ENCODE measurements at regions not wholly inside any gene's neighbourhood (a gene's known extent, or its start where the extent isn't known, plus 50 kb on each side); places are given as distances from the start of the nearest gene placed in this dataset.

DNA sequence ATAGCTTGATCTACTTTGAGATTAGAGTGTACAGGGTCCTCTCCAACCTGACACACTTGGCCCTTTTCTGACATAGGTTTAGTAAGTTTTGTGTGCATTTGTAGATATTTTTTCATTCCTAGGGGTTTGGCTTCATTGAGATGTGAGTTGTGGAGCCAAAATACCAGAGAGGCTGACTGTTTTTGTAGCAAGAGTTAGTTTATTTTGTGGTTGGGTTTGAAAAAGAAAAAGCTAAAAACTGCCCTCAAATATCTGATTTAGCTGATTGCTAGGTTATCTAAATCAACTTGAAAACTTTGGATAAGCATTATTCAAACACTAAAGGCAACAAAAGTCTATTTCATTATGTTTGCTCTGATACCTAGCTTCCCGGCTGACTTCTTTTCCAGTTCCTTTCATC is 164.7 kb upstream of the CENPW start:
- Histone ChIP-seq H3K4me2 (ENCODE audit: low read length) (no peak overlapping the region), H3K4me3 (ENCODE audit: low read depth, low read length, poor library complexity, severe bottlenecking) (no peak overlapping the region), H3K9me2 (ENCODE audit: low read depth, low read length) (no peaks in the 10 kb centered on the region), H3K79me2 (ENCODE audit: insufficient read depth, low read length) (no peaks in the 10 kb centered on the region), H4K20me1 (ENCODE audit: insufficient read depth, low read length) (no peaks in the 10 kb centered on the region), H3K4me1 (ENCODE audit: insufficient read depth, low read length, severe bottlenecking) (no peaks in the 10 kb centered on the region), H2AFZ (ENCODE audit: low read length) (no peak overlapping the region), H3K27me3 (ENCODE audit: insufficient read depth, low read length) (no peaks in the 10 kb centered on the region), H3K27ac (ENCODE audit: low read depth, low read length, poor library complexity, severe bottlenecking) (no peak overlapping the region), H3F3A (ENCODE audit: insufficient read depth, low read length) (no peaks in the 10 kb centered on the region), H3K9ac (ENCODE audit: low read length) (no peak overlapping the region), H3K36me3 (ENCODE audit: insufficient read depth, low read length) (no peaks in the 10 kb centered on the region), H3K9me3 (ENCODE audit: low read length) (no peaks in the 10 kb centered on the region)
- TF ChIP-seq, protein P1, sequence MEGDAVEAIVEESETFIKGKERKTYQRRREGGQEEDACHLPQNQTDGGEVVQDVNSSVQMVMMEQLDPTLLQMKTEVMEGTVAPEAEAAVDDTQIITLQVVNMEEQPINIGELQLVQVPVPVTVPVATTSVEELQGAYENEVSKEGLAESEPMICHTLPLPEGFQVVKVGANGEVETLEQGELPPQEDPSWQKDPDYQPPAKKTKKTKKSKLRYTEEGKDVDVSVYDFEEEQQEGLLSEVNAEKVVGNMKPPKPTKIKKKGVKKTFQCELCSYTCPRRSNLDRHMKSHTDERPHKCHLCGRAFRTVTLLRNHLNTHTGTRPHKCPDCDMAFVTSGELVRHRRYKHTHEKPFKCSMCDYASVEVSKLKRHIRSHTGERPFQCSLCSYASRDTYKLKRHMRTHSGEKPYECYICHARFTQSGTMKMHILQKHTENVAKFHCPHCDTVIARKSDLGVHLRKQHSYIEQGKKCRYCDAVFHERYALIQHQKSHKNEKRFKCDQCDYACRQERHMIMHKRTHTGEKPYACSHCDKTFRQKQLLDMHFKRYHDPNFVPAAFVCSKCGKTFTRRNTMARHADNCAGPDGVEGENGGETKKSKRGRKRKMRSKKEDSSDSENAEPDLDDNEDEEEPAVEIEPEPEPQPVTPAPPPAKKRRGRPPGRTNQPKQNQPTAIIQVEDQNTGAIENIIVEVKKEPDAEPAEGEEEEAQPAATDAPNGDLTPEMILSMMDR (IDR thresholded peaks at IDR 0.05; ENCODE audit: low read length): no peak
- TF ChIP-seq EZH2 (IDR thresholded peaks at IDR 0.05; ENCODE audit: borderline replicate concordance, low read length): no peak

DNA sequence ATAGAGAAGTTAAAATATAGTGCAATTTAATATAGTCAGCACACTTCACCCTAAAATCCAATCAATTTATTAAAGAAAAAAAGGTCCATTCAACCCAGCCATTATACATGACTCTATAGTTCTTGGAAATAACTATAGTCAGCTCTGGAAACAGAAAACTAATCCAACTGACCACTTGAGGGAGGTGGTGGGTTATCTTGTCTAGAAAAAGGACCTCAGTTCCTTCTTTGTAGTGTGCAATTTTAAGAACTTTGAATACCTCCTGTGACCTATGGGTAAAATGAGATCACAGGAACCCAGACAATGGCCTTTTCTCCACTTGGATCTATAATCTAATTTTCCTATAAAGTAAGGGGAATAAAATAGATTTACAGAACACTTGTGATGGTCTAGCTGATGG is 163.6 kb upstream of the CENPW start:
- Histone ChIP-seq H3K9me3 (ENCODE audit: low read length) (no peaks in the 10 kb centered on the region), H3K4me2 (ENCODE audit: low read length) (no peak overlapping the region), H3F3A (ENCODE audit: insufficient read depth, low read length) (no peaks in the 10 kb centered on the region), H3K27me3 (ENCODE audit: insufficient read depth, low read length) (no peaks in the 10 kb centered on the region), H3K4me1 (ENCODE audit: insufficient read depth, low read length, severe bottlenecking) (no peaks in the 10 kb centered on the region), H4K20me1 (ENCODE audit: insufficient read depth, low read length) (no peaks in the 10 kb centered on the region), H3K36me3 (ENCODE audit: insufficient read depth, low read length) (no peaks in the 10 kb centered on the region), H2AFZ (ENCODE audit: low read length) (no peak overlapping the region), H3K27ac (ENCODE audit: low read depth, low read length, poor library complexity, severe bottlenecking) (no peak overlapping the region), H3K4me3 (ENCODE audit: low read depth, low read length, poor library complexity, severe bottlenecking) (no peak overlapping the region), H3K79me2 (ENCODE audit: insufficient read depth, low read length) (no peaks in the 10 kb centered on the region), H3K9me2 (ENCODE audit: low read depth, low read length) (no peaks in the 10 kb centered on the region), H3K9ac (ENCODE audit: low read length) (no peak overlapping the region)
- no peak for TF ChIP-seq EZH2 (IDR thresholded peaks at IDR 0.05; ENCODE audit: borderline replicate concordance, low read length)
- TF ChIP-seq, protein P1 (IDR thresholded peaks at IDR 0.05; ENCODE audit: low read length): peak; percentile 33; the same call in 1 of the 2 replicates

DNA sequence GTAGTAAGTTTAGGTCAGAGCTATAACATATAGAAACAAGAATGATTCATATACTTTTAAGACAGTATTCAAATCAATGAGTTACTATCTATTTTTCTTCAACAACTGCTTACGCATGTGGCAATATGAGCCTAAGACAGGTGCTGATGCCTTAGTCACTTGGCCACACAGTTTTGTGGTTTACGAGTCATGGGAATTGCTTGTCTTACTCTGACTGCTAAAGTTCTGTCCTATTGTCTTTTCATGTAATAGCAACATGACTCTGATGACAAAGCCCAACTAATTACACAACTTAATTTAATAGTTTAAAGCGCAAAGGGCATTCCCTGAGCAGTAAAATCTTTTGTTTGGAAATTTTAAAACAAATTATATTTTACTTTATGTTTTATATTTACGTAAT is 159.3 kb upstream of the CENPW start:
- no peak overlapping the region for H3K9ac ChIP-seq (ENCODE audit: low read length)
- no peak overlapping the region for H3K27ac ChIP-seq (ENCODE audit: low read depth, low read length, poor library complexity, severe bottlenecking)

More for the DNA sequence above, 159.3 kb upstream of the CENPW start:
- TF ChIP-seq, protein P1 (IDR thresholded peaks at IDR 0.05; ENCODE audit: low read length): no peak
- TF ChIP-seq EZH2 (IDR thresholded peaks at IDR 0.05; ENCODE audit: borderline replicate concordance, low read length): no peak
- Histone ChIP-seq H4K20me1 (ENCODE audit: insufficient read depth, low read length) (no peaks in the 10 kb centered on the region), H3K9me3 (ENCODE audit: low read length) (no peaks in the 10 kb centered on the region), H3K4me1 (ENCODE audit: insufficient read depth, low read length, severe bottlenecking) (no peaks in the 10 kb centered on the region), H3K79me2 (ENCODE audit: insufficient read depth, low read length) (no peaks in the 10 kb centered on the region), H3K9me2 (ENCODE audit: low read depth, low read length) (no peaks in the 10 kb centered on the region), H3K4me3 (ENCODE audit: low read depth, low read length, poor library complexity, severe bottlenecking) (no peak overlapping the region), H2AFZ (ENCODE audit: low read length) (no peak overlapping the region), H3K36me3 (ENCODE audit: insufficient read depth, low read length) (no peaks in the 10 kb centered on the region), H3K27me3 (ENCODE audit: insufficient read depth, low read length) (no peaks in the 10 kb centered on the region), H3K4me2 (ENCODE audit: low read length) (no peak overlapping the region), H3F3A (ENCODE audit: insufficient read depth, low read length) (no peaks in the 10 kb centered on the region)

Data from OCI-LY1 (cell line).